Transverse colon (tissue), 4 donors: ENCODE measurements at regions not wholly inside any gene's neighbourhood (a gene's known extent, or its start where the extent isn't known, plus 50 kb on each side); places are given as distances from the start of the nearest gene placed in this dataset.

Source experiments
- CTCF ChIP-seq, 5 experiments: fragments of 200-600 bp in 3 of 5; fragments of 450-650 bp in 2 of 5; sonication (generic) in 3 of 5; IDR thresholded peaks; 1 replicate in 2 of 5; 2 replicates in 3 of 5; pipeline ENCODE4 v1.5.1; 2016 to 2017; ENCODE audit warnings: antibody characterized with exemption in 5 of 5, inconsistent platforms in 3 of 5, mild to moderate bottlenecking in 2 of 5, moderate library complexity in 1 of 5
- POLR2A ChIP-seq: fragments of 450-650 bp; IDR thresholded peaks from one replicate; pipeline ENCODE4 v1.6.1; 2016; ENCODE audit warnings: antibody characterized with exemption, mild to moderate bottlenecking, moderate library complexity
- POLR2AphosphoS5 ChIP-seq, 3 donors: sonication (generic); formaldehyde crosslinking; IDR thresholded peaks; one replicate each; pipeline ENCODE4 v1.6.1; 2016; ENCODE audit warnings: antibody characterized with exemption in 3 of 3

- TF ChIP-seq POLR2A: no peak
- no peak for TF ChIP-seq CTCF (IDR thresholded peaks at IDR 0.05)
- no peak for TF ChIP-seq POLR2AphosphoS5 (IDR thresholded peaks at IDR 0.05)
These were observed 209.6 kb downstream of the SEMA6A start for GRCh38 chr5:116365006-116365496.
